M059J (cell line): ENCODE measurements at regions not wholly inside any gene's neighbourhood (a gene's known extent, or its start where the extent isn't known, plus 50 kb on each side); places are given as distances from the start of the nearest gene placed in this dataset.
"Not testable (repeated sequence)": the region's sequence is repeated elsewhere in the genome, so short reads cannot be mapped to it uniquely, and the experiment has no call there.

ENCODE experiments used
- DNase-seq: peaks from one replicate; pipeline ENCODE4 v3.0.0-alpha.2; 2012; ENCODE audit warnings: low read depth

DNA sequence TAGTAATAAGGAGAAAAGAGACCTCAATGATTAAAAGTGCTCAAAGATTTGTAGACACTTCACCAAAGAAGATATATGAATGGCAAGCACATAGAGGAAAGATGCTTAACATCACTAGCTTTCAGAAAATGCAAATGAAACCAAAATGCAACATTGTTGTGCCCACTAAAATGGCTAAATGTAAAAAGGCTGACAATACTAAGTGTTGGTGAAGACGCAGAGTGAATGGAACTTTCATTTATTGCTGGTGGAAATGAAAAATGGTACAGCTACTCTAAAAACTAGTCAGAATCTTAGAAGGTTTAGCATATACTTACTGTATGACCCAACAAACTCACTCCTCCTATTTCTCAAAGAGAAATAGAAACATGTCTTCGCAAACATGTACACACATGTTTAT lies 212.9 kb upstream of the PITRM1 start:
- no peak for DNase-seq

DNA sequence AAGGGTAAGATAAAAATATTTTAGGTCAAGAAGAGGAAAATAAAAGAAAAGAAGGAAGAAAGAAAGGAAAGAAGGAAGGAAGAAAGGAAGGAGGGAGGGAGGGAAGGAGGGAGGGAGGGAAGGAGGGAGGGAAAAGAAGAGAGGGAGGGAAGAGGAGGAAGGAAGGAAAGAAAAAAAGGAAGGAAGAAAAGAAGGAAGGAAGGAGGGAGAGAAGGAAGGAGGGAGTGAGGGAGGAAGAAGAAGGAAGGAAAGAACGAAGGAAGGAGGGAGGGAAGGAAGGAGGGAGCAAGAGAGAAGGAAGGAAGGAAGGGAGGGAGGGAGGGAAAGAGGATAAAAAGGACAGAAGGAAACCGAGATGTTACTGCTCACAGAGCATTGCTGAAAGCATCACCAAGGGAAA lies 209.5 kb upstream of the PITRM1 start:
- no peak for DNase-seq

DNA sequence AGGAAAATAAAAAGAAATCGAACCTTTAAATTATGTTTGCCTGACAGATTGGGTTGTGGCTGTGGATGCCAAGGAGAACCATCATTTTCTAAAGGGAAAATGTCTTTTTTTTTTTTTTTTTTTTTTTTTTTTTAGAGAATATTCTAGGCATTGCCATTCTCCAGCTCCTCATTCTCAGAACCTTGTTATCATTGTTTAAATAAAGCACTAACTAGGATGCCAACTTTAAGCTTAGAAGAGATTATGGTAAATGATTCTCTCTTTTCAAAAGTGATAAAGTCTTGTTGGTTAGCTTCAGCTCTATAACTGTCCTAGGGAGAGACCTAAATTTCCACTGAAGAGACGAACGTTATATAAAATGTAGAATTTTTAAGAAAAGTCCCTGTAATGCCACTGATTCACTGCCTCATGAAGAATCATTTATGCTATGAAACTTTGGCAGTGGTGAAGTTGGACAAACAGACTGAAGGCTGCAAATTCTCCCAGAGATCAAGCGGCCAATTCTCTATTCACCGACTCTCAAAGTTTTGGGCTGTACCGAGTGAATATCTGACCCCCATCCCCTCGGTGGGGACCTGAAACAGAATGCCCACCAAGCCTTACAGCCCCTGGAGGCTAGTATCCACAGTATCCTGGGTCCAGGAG lies 207.9 kb upstream of the PITRM1 start:
- DNase-seq: no peak

DNA sequence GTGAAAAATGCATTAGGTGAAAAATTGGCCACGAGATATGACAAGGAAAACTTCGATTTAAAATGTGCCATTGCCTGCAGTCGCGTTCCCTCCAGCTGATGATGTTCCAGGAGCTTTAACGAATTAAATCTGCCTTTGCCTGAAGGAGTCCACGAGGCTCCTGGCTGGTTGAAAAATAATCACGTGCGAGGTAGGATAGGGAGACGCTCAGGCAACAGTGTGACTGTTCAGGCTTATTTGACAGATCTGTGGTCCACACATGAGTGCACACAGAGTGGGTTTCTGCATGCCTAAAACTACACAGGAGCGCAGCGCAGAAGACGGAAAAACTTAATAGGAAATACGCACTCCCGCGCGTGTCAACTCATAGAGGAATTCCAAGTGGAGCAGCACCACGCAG lies 204.0 kb upstream of the PITRM1 start:
- no peak for DNase-seq

DNA sequence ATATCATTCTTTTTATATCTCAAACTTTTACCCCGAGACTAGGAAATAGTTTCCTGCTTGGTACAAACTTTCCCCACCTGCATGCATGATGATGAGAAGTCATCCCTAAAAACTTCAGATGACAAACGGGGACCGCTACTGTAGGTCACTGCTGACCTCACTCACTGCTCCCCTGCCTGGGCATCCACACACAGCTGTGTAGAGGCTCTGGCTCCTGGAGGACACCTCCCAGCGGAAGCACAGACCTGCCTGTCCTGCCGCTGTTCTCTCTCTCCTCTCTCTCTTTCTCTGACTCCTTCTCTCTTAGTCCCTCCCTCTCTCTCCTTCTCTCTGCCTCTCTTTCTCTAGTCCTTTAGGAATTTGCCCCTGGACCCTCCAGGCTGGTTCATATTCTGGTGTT lies 202.9 kb upstream of the PITRM1 start:
- DNase-seq: no peak

DNA sequence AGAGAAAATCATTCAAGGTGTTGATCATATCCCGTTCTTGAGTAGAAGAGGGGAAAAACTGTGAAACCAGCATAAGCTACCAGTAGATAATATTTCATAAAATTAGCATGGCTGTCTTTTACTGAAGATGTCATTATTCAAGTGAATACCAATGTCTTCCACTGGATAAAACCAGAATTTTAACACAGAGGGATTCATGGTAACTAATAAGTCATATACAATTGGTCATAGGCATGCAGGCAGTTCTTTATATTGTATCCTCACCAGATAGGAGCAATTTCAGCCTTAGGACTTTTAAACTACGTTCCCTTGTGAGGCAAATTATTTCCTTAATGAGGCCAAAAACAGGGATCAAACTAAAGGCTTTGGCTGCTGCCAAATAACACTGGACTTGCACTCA lies 202.3 kb upstream of the PITRM1 start:
- DNase-seq: no peak

DNA sequence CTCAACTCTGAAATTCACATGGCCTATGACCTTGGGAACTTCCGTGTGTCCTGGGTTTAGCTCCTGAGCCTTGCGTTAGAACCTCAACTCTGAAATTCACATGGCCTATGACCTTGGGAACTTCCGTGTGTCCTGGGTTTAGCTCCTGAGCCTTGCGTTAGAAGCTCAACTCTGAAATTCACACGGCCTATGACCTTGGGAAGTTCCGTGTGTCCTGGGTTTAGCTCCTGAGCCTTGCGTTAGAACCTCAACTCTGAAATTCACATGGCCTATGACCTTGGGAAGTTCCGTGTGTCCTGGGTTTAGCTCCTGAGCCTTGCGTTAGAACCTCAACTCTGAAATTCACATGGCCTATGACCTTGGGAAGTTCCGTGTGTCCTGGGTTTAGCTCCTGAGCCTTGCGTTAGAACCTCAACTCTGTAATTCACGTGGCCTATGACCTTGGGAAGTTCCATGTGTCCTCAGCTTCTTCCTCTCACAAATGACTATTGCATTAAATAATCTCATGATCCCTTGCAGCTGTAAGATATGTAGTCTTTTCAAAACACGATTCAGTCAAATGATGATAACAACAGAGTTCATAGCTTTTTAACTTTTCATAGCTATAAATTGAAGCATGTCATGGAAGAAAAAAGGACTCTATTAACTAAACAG lies 200.9 kb upstream of the PITRM1 start:
- DNase-seq: not testable (repeated sequence)

DNA sequence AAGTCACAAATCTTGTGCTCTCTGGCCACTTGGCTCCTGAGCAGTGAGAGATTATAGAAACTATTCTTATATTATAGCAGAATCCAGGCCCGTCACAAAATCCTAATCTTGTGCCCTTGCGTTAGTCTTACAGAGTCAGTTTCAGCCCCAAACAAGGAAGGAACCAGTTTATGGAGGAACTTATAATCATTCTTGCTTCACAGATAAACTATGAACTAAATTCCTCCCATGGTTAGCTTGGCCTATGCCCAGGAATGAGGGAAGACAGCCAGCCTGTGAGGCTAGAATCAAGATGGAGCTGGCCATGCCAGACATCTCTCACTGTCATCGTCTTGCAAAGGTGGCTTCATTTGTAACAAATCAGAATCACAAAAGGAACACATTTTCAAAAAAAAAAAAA lies 199.7 kb upstream of the PITRM1 start:
- no peak for DNase-seq

DNA sequence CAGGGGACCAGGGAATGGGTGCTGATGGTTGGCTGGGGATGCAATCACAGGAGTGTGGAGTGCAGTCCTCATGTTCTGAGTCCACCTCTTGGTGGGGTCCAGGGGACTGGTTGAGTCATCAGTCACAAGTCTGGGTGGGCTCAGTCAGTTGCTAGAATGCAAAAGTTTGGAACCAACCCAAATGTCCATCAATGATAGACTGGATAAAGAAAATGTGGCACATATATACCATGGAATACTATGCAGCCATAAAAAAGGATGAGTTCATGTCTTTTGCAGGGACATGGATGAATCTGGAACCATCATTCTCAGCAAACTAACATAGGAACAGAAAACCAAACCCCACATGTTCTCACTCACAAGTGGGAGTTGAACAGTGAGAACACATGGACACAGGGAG lies 199.0 kb upstream of the PITRM1 start:
- DNase-seq: not testable (repeated sequence)

DNA sequence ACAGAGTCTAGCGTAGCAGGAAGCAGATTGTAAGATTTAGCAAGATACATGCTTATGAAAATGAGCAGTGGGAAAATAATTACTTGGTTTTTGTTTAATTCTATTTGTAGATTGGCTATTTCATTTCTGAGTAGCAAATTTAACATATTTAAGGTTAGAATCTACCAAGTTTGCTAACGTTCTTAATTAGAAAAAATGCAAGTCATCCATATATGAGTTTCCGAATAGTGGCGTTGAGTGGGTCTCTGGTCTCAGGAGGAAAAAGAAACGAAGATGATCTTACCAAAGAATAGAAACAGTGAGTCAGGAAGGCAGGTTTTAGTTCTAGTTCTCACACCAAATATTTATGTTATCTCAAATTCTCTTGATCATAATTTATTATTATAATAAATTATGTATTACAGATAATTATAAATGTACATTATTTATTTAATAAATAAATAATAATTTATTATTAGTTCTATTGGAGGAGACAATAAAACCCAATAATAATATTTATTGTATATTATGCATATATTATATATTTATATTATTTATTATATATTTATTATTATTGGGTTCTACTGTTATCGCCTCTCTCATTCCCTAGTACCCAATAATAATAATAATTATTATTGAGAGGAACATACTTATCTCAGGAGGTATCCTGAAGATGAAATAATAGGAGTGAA lies 194.3 kb upstream of the PITRM1 start:
- no peak for DNase-seq

DNA sequence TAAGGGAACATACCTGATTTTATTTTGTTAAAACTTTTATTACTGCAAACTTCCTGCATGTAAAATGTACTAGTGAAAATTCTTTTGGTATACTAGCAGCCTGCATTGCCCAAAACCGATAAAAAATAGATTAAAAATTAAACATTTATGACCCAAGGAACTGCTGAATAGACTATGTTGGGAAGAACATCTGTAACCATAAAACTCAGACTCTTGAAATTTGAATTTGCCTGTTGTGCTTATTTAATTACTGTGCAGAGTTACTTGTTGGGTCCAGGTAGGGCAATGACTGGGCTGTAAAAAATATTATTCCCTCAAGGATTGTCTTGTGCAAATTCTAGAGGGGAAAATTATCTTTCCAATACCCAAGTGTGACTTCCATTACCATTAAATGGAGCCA lies 193.5 kb upstream of the PITRM1 start:
- no peak for DNase-seq

DNA sequence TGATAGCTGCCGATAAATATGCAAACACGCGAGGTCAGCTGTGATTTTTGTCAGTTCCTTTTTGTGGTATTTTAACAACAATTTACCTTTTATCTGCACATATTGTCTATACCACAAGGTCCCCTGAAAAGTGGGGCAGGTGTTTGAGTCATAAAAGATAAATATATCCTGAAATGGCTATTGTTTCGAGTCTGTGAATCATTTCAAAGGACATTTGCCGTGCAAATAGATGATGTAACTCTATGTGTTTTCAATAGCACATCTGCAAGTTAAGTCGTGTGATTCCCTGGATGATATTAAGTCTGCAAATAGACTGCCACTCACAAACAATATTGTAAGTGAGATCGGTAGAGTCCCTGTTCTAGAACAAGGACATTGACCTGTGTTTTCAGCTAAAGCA lies 193.0 kb upstream of the PITRM1 start:
- no peak for DNase-seq

DNA sequence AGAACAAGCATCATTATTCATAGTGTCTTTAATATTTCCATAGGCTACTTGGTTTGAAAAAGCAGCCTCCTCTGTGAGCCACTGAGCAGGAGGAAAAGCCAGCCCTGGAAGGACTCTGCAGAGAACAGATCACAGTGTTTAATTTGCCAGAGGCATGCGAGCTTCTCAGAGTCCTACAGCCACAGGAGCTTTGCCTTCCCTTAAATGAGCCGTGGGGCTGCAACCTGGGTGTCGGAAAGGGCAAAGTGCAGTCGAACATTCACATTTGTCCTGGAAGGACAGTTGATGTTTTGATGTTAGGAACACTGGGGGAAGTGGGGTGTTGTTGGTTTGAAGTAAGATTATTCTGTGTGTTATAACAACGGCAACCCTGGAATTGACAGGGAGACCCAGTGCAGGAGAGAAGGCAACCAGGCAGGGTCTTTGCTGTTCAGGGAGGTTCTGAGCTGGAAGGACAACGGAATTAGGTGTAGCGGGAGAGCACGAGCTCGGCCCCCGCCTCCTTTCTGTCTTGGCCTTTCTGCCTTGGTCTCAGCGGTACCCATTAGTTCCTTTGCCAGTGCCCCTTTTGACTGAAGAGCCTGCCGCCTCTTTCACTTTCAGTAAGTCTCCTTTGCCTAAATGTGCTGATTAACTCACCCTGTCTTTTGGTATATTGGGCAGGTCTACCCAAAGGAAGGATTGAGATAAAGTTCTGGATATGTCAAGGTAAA lies 192.3 kb upstream of the PITRM1 start:
- DNase-seq: no peak

DNA sequence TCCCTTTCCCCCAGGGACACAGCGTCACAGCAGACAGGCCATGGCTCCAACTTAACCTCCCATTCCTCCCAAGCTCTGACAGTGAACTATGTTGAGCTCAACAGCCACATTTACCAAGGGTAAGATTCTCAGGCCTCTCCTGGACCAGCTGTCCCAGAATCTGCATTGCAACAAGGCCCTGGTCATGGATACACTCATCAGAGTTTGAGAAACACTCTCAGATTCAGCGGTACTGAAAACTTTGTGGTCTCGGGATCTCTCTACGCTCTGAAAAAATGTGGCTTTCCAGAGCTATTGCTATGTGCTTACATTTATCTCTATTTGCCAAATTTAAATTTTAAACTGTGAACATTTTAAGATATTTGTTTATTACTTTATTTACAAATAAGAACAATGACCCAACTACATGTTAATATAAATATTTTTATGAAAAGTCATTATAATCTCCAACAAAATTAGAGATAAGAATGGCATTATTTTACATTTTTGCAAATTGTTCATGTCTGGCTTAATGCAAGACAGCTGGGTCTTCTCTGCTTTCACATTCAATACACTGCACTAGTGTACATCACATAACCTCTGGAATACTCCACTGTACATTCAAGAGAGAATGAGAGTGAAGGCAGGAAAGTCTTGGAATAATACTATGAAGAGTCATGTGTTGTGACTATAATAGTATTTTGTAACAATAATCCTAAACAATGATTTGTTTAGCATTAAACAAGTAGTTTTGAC lies 190.9 kb upstream of the PITRM1 start:
- no peak for DNase-seq

DNA sequence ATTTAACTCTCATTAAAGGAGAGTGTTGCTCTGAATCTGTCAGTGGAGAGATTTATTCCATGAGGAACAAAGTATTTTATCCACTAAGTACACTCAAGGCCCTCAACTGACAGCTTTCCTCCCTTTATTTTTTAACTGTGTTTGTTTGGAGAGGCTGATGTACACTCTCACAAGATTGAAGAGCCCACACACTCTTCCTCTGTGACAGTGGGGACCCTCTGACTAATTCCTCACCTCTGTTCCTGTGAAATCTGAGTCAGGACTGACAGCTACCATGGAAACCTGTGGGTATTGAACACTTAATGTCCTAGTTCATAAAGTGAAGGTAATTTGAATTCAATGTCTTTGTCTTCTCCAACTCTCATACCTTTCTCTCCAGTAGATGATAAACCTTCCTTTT lies 189.8 kb upstream of the PITRM1 start:
- DNase-seq: no peak

DNA sequence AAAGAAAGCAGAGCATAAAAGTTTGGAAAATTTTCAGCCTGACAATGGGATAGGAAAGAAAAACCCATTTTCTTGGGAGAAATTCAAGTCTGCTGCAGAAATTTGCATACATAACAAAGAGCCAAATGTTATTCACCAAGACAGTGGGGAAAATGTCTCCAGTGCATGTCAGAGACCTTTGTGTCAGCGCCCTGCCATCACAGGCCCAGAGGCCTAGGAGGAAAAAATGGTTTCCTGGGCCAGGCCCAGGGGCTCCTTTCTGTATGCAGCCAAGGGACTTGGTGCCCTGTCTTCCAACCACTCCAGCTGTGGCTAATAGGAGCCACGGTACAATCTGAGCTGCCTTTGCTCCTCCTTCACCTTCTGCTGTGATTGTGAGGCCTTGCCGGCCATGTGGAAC lies 189.1 kb upstream of the PITRM1 start:
- no peak for DNase-seq

DNA sequence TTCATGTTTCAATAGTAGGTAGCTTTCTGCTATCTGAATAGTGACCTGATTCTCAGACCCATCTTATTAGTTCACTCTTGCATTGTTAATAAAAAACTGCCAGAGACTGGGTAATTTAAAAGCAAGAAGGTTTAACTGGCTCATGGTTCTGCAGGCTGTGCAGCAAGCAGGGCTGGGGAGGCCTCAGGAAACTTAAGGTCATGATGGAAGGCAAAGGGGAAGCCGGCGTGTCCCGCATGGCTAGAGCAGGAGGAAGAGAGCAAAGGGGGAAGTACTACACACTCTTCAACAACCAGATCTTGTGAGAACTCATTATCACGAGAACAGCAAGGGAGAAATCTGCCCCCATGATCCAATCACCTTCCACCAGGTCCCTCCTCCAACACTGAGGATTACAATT lies 185.2 kb upstream of the PITRM1 start:
- DNase-seq: no peak

DNA sequence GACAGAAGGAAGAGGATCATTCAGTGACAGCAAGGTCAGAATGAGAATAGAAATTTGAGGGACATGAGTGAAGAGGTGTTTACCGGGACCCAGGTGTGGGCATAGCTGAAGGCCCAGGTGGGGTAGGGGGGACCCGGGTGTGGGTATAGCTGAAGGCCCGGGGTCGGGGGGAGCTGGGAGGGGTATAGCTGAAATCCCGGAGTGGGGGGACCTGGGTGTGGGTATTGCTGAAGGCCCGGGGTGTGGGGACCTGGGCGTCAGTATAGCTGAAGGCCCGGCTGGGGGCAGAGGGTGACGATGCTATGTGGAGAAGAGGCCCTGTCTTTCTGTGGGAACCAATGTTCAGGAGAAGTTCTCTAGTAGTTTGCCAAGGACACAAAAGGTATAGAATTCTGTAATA lies 183.0 kb upstream of the PITRM1 start:
- no peak for DNase-seq

DNA sequence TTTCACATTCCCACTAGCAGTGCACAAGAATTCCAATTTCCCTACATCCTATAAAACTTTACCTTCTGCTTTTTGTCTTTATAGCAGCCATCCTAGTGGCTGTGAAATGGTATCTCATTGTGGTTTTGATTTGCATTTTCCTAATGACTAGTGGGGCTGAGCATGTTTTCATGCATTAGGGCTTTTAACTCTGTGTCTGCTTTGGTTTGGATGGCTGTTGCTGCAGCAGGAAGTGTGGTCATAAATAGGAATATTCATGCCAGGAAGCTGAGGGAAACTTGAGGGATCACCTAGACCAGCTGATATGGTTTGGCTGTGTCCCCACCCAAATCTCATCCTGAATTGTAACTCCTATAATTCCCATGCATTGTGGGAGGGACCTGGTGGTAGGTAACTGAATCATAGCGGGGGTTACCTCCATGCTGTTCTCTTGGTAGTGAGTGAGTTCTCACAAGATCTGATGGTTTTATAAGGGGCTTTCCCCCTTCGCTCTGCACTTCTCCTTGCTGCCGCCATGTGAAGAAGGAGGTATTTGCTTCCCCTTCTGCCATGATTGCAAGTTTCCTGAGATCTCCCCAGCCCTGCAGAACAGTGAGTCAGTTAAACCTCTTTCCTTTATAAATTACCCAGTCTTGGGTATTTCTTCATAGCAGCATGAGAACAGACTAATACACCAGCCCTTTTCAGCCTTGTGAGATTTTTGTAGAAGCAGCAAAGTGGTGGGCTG lies 181.8 kb upstream of the PITRM1 start:
- DNase-seq: peak; percentile 18

DNA sequence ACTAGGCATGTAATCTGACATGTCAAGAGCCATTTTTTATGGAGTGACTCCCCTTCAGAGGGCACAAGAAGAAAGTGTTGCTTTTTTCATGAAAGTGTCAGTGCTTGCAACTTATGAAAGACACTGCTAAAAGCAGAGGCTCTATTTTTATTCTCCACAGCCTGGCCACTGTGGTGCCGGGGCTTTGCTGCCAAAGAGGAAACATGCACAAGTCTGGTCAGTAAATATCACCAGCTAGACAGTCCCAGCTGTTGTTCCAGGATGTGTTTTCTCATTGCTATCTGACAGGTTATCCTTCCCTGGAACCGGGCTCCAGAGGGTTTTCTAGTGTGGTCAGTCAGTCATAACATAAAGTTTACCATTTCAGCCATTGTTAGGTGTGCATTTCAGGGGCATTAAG lies 180.7 kb upstream of the PITRM1 start:
- DNase-seq: no peak

DNA sequence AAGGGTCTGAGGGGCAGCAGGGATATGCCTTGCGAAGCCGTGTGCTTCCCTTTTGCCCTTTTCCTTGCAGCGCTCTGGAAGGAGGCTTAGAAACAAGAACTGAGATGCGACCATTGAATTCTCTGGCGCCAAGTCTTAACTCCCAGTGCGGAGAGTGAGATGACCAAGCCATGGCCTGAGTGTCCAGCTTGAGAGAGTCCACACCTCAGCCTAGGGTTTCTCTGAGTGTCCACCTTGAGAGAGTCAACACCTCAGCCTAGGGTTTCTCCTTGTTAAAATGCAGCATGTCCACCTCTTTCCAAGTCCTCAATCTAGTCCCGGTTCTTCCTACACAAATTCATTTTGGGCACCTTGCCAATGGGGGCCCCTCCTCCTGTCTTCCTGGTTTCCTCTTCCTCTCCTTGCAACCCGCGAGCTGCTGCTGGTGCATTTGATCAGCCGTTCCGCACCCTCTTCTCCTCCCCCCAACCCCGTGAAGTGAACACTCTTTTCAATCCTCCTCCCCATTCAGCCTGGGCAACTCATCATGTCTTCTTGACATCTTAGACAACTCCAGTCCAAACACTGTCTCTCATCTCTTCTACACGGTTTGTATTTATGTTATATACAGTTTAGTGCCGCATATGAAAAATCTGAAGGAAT lies 178.2 kb upstream of the PITRM1 start:
- DNase-seq: no peak
